SK-N-SH (cell line): ENCODE measurements at regions not wholly inside any gene's neighbourhood (a gene's known extent, or its start where the extent isn't known, plus 50 kb on each side); places are given as distances from the start of the nearest gene placed in this dataset.

Experiments
- CHD2 ChIP-seq: fragments of 150-350 bp; IDR thresholded peaks from 2 replicates; pipeline ENCODE4 v1.6.1; 2018; ENCODE audit warnings: low read length; ENCODE audit not compliant: partially characterized antibody
- CTCF ChIP-seq: fragments of 200-600 bp; sonication (generic); IDR thresholded peaks from 2 replicates; pipeline ENCODE4 v1.6.1; 2017; ENCODE audit warnings: antibody characterized with exemption, mild to moderate bottlenecking, moderate library complexity
- MXI1 ChIP-seq: IDR thresholded peaks from 2 replicates; pipeline ENCODE4 v1.6.1; 2012; ENCODE audit warnings: mild to moderate bottlenecking, low read depth, low read length, improper control_type of control experiment
- NRF1 ChIP-seq: IDR thresholded peaks from 2 replicates; pipeline ENCODE4 v1.6.1; 2012; ENCODE audit warnings: low read depth, mild to moderate bottlenecking, low read length
- POLR2AphosphoS5 ChIP-seq: IDR thresholded peaks from 2 replicates; pipeline ENCODE4 v1.6.1; 2012; ENCODE audit warnings: low read depth, low read length
- RAD21 ChIP-seq: IDR thresholded peaks from 2 replicates; pipeline ENCODE4 v1.6.1; 2012; ENCODE audit warnings: mild to moderate bottlenecking, low read length
- REST ChIP-seq: IDR thresholded peaks from 2 replicates; pipeline ENCODE4 v1.6.1; 2012; ENCODE audit warnings: mild to moderate bottlenecking, low read depth, low read length, moderate library complexity
- USF2 ChIP-seq: fragments of 150-350 bp; IDR thresholded peaks from 2 replicates; pipeline ENCODE4 v1.6.1; 2017; ENCODE audit warnings: antibody characterized with exemption, low read length, low read depth, borderline replicate concordance

- no peak for TF ChIP-seq CTCF
- TF ChIP-seq POLR2AphosphoS5, result no peak
- no peak for TF ChIP-seq RAD21
- no peak for TF ChIP-seq MXI1
- no peak for TF ChIP-seq CHD2
- no peak for TF ChIP-seq REST
- TF ChIP-seq USF2, result no peak
- TF ChIP-seq NRF1, result no peak
These were observed 74.4 kb downstream of the SERPINA3 start for GRCh38 chr14:94686511-94687160.
